ENCODE measurements at regions not wholly inside any gene's neighbourhood (a gene's known extent, or its start where the extent isn't known, plus 50 kb on each side); places are given as distances from the start of the nearest gene placed in this dataset.

DNA sequence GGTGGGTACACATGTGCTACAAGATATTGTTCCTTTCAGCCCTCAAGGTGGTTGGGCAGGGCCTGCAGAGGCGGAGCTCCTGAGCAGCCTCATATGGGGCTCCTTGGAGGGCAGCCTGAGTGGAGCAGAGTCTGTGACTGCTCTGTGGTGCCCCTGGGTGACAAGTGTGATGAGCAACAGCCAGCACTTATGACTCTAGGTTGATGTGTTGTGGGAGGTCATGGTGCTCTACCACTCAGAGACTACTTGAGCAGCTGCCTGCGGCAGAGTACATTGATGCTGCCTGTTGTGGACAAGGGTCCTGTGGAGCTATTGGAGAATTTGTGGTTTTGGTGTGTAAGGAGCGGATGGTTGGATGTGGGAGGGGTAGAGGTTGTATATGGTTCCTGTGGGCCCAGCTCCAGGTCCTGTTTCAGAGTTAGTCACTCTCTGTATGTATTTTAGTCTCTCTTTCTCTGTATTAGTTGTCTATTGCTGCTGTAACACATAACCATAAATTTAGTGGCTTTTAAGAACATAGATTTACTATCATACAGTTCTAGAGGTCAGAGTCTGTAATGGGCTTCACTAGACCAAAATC lies 141.3 kb downstream of the SREK1 start:
- Histone ChIP-seq H3K27ac (ENCODE audit: low read depth in 1 of 2, low read length in 2 of 2) (no peak overlapping the region), H3K36me3 (ENCODE audit: control insufficient read depth in 4 of 4, insufficient read depth in 3 of 4, low read depth in 1 of 4, low read length in 3 of 4) (peaks cover 0 to 2% (median 0%) of the 10 kb centered on the region in 4 donors), H3K27me3 (ENCODE audit: control insufficient read depth in 4 of 4, insufficient read depth in 4 of 4, low read length in 3 of 4) (no peaks in the 10 kb centered on the region), H3K9me3 (ENCODE audit: control insufficient read depth in 4 of 4, low read length in 3 of 4) (no peaks in the 10 kb centered on the region), H3K4me1 (ENCODE audit: control insufficient read depth in 4 of 4, insufficient read depth in 4 of 4, low read length in 3 of 4) (peaks cover 0 to 4% (median 1%) of the 10 kb centered on the region in 4 donors), H3K4me3 (ENCODE audit: low read depth in 1 of 3, low read length in 3 of 3) (no peak overlapping the region), H3K9ac (ENCODE audit: low read depth in 1 of 2, low read length in 2 of 2) (no peak overlapping the region)
- no peak for TF ChIP-seq RAD21 (IDR thresholded peaks at IDR 0.05)
- TF ChIP-seq FOXA1 (IDR thresholded peaks at IDR 0.05), result no peak
- TF ChIP-seq CTCF (IDR thresholded peaks at IDR 0.05; ENCODE audit: low read depth, low read length, missing input control), result no peak
- no peak for TF ChIP-seq NR2F2 (IDR thresholded peaks at IDR 0.05)
- no peak for TF ChIP-seq HNF4G (IDR thresholded peaks at IDR 0.05)
- TF ChIP-seq TAF1 (conservative IDR thresholded peaks at IDR 0.05), result no peak
- no peak for TF ChIP-seq YY1 (IDR thresholded peaks at IDR 0.05)
- TF ChIP-seq, protein P1, sequence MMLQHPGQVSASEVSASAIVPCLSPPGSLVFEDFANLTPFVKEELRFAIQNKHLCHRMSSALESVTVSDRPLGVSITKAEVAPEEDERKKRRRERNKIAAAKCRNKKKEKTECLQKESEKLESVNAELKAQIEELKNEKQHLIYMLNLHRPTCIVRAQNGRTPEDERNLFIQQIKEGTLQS (IDR thresholded peaks at IDR 0.05), result no peak
- TF ChIP-seq ZBTB33 (IDR thresholded peaks at IDR 0.05), result no peak
- TF ChIP-seq FOXA2 (IDR thresholded peaks at IDR 0.05), result no peak
- no peak for TF ChIP-seq MAX (IDR thresholded peaks at IDR 0.05)
- no peak for TF ChIP-seq HNF4A (conservative IDR thresholded peaks at IDR 0.05)
- no peak for TF ChIP-seq SP1 (IDR thresholded peaks at IDR 0.05)
- TF ChIP-seq GABPA (IDR thresholded peaks at IDR 0.05 in 1 of 2, conservative IDR thresholded peaks at IDR 0.05 in 1 of 2), result no peak
- no peak for TF ChIP-seq RXRA (IDR thresholded peaks at IDR 0.05)
- TF ChIP-seq EGR1 (IDR thresholded peaks at IDR 0.05; ENCODE audit: low read depth in 2 of 2), result no peak
- TF ChIP-seq JUND (IDR thresholded peaks at IDR 0.05), result no peak
- TF ChIP-seq REST (IDR thresholded peaks at IDR 0.05), result no peak
- DNase-seq (ENCODE audit: low spot score), result no peak
- 92% methylated on average over 3 of the region's 3 CpGs for WGBS

Data from liver (tissue), 8 donors.